ENCODE measurements at regions not wholly inside any gene's neighbourhood (a gene's known extent, or its start where the extent isn't known, plus 50 kb on each side); places are given as distances from the start of the nearest gene placed in this dataset.

DNA sequence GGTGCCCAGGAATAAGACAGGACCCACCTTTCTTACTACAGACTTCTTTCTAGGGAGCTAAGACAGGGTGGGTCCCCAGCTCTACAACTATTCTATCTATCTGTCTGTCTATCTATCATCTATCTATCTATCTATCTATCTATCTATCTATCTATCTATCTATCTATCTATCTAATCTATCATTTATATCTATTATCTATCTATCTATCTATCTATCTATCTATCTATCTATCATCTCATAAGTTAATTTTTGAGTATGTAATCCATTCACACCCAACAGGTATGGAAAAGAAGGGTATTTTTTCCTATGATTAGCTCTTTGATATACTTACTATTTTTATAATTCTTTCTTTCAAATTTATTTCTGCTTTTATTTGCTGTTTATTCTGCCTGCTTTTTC is 55.9 kb downstream of the BAMBI start:
- no peak overlapping the region for H3K4me3 ChIP-seq (ENCODE audit: low read depth, low read length)
- no peak for DNase-seq (ENCODE audit: low read depth)
- TF ChIP-seq, protein P1, sequence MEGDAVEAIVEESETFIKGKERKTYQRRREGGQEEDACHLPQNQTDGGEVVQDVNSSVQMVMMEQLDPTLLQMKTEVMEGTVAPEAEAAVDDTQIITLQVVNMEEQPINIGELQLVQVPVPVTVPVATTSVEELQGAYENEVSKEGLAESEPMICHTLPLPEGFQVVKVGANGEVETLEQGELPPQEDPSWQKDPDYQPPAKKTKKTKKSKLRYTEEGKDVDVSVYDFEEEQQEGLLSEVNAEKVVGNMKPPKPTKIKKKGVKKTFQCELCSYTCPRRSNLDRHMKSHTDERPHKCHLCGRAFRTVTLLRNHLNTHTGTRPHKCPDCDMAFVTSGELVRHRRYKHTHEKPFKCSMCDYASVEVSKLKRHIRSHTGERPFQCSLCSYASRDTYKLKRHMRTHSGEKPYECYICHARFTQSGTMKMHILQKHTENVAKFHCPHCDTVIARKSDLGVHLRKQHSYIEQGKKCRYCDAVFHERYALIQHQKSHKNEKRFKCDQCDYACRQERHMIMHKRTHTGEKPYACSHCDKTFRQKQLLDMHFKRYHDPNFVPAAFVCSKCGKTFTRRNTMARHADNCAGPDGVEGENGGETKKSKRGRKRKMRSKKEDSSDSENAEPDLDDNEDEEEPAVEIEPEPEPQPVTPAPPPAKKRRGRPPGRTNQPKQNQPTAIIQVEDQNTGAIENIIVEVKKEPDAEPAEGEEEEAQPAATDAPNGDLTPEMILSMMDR (IDR thresholded peaks at IDR 0.05; ENCODE audit: insufficient read depth, low read length): no peak

DNA sequence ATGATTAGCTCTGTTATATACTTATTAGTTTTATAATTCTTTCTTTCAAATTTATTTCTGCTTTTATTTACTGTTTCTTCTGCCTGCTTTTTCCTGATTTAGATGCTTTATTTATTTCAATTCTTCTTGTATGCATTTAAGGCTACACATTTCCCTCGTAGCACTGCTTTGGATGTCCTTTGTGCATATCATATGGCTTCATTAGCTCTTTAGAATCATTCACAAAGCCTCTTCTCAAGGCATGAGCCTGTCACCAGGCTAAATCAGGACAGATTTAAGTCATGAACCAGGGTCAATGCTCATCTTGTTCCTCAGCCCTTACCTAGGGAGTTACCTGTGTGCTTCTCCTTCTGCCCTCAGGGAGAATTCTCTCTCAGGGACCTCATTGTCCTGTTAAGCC is 56.3 kb downstream of the BAMBI start:
- no peak overlapping the region for H3K4me3 ChIP-seq (ENCODE audit: low read depth, low read length)
- TF ChIP-seq, protein P1 (IDR thresholded peaks at IDR 0.05; ENCODE audit: insufficient read depth, low read length): no peak
- DNase-seq (ENCODE audit: low read depth): no peak

DNA sequence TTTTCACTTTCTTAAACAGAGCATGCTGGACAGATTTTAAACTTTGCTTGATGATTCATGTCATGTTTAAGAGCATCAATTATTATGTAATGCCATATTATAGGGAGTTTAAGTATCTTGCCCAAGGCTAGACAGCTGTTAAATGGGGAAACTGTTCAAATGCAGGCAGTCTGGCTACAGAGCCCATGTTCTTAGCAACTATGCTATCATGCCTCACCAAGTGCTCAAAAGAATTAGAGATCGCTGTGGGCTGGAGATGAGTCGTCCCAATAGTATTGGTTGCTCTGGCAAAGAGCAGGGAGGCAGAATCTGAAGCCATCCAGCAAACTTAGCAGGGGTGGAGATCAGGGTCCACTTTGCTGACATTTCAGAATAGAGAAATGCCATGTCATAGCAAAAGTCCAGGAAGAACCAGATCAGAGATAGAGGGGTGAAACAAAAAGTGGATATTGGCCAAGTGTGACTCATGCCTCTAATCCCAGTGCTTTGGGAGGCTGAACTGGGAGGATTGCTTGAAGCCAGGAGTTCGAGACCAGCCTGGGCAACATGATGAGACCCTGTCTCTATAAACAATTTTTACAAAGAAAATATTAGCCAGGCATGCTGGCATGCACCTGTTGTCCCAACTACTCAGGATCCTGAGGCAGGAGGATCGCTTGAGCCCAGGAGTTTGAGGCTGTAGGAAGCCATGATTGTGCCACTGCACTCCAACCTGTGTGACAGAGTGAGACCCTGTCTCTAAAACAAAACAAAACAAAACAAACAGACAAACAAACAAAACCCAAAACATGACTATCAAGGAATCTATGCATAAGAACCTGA is 57.8 kb downstream of the BAMBI start:
- no peak overlapping the region for H3K4me3 ChIP-seq (ENCODE audit: low read depth, low read length)
- peak; percentile 98 for DNase-seq (ENCODE audit: low read depth)
- TF ChIP-seq, protein P1 (IDR thresholded peaks at IDR 0.05; ENCODE audit: insufficient read depth, low read length): no peak

DNA sequence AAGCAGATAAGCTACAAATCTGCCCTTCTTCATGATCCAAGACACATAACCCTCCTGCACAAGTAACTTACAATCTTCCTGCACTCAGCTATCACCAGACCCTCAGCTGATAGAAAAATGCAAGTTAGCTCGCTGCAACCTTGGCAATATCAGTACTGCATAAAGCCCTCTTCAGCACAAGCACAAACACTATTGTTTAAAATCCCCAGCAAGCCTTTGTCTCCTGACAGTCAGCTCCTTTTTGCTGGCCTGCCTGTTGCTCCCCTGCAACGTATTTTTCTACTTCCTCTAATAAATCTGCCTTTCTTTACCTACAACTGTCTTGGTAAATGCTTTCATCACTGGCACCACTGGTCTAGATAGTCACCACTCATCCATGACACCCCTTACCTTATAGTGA is 59.8 kb downstream of the BAMBI start:
- no peak for DNase-seq (ENCODE audit: low read depth)
- TF ChIP-seq, protein P1 (IDR thresholded peaks at IDR 0.05; ENCODE audit: insufficient read depth, low read length): no peak

DNA sequence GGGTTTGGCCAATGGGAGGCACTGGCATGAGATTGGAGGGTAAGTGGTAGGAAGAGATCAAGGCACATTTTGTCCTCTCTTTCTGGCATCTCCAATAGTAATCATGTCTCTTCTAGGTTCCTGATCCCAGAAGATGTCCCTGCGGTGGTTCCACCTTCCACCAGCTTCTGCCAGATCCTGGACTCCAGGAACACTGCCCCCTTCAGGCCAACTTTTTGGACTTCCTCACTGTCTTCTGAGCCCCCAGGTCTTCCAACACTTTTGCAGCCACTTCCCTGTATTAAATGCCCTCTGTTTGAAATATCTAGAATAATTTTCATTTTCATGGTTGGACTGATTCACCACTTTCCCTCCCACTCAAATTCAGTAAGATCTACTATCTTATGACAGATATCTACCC is 60.9 kb downstream of the BAMBI start:
- no peak overlapping the region for H3K4me3 ChIP-seq (ENCODE audit: low read depth, low read length)
- TF ChIP-seq, protein P1 (IDR thresholded peaks at IDR 0.05; ENCODE audit: insufficient read depth, low read length): no peak
- no peak for DNase-seq (ENCODE audit: low read depth)

More for the DNA sequence above, 59.8 kb downstream of the BAMBI start:
- no peak overlapping the region for H3K4me3 ChIP-seq (ENCODE audit: low read depth, low read length)

DNA sequence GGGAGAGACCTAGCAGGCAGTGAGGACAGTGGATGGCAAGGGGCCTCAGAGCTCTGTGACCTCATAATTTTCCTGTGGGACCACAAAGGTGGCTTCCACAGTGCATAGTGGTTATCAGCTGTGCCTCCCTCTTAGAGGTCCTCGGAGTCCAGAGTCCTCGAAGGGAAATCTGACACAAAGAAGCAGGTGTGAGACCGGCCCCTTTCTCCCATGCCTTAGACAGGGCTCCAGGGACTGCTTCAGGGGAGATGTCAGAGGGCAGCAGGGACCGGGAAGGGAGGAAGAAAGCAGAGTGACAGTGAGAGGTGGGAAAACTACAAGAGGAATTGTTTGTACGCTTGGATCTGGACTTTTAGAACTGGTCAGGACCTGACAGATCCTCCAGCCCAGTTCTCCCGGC is 66.3 kb downstream of the BAMBI start:
- H3K4me3 ChIP-seq (ENCODE audit: low read depth, low read length): no peak overlapping the region
- no peak for DNase-seq (ENCODE audit: low read depth)
- TF ChIP-seq, protein P1 (IDR thresholded peaks at IDR 0.05; ENCODE audit: insufficient read depth, low read length): no peak
